Stimulated activated CD4-positive, alpha-beta T cell treated with anti-CD3 and anti-CD28 coated beads, Interleukin-4, amount 100 ng/mL, for 48 hours (primary cell): ENCODE measurements at regions not wholly inside any gene's neighbourhood (a gene's known extent, or its start where the extent isn't known, plus 50 kb on each side); places are given as distances from the start of the nearest gene placed in this dataset.
"Not testable (repeated sequence)": the region's sequence is repeated elsewhere in the genome, so short reads cannot be mapped to it uniquely, and the experiment has no call there.

ENCODE experiments used
- DNase-seq, 2 donors: peaks; one replicate each; pipeline ENCODE4 v3.0.0-alpha.2; 2020; ENCODE audit warnings: low read depth in 2 of 2

GRCh38 chr2:88920399-88920798 lies 228.9 kb downstream of the RPIA start:
- not testable (repeated sequence) for DNase-seq

- DNase-seq, result no peak
Observed at GRCh38 chr2:88924533-88924932, 233.1 kb downstream of the RPIA start.

GRCh38 chr2:88925770-88926462 lies 234.4 kb downstream of the RPIA start:
- DNase-seq, result no peak

- DNase-seq, result no peak
Observed at GRCh38 chr2:88927128-88927527, 235.7 kb downstream of the RPIA start.

- no peak for DNase-seq
Observed at GRCh38 chr2:88930659-88931058, 239.2 kb downstream of the RPIA start.

DNA sequence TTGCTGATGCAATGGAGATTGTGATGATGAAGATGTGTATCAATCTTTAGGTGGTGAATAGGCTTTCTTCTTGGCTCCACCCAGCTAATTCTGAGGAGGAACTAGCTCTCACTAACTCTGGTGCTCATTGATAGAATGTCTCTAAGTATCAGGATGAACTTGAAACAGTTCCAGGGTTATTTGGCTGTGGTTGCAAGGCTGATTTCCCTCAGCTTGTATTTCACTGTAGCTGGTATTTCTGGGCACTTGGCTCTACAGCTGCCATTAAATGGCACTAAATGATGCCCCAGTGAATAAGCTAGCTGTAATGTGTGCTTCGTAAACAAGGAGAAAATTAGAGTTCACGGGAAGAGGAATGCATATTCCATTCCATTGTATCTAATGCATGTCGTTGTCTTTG lies 241.2 kb downstream of the RPIA start:
- no peak for DNase-seq

DNA sequence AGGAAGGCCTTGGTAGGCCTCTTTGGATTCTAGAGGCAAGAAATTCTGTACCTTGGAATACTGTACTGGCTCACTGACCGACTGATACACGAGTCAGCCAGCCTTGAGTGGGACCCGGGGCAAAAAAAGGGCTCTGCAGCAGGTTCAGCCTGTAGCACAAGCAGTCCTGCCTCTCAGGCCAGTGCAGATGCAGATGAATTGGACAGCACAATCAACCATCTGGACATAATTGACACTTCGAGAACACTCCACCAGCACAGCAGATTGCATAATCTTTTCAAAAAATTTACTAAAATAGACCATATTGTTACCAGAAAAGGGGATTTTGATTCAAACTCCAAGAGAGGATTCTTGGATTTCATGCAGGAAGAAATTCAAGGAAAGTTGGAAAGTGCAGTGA lies 241.6 kb downstream of the RPIA start:
- DNase-seq, result no peak

DNA sequence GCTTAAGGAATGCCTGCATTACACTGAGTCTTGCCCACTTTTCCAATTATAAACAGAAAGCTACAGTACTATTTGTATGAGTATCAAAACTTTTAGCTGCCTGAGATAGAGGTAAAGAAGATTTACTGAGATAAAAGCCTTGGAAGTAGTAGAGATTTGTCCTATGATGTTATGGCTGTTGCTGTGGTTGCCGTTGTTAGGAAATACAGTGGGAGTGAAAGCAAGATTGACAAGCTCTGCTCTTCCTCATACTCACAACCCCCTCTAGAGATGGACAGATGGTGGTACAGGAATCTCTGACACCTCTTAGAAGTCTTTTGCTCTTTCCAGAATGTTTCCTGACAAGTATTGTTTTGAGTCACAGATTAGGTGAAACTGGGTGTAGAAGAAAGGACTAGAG lies 242.5 kb downstream of the RPIA start:
- no peak for DNase-seq

DNA sequence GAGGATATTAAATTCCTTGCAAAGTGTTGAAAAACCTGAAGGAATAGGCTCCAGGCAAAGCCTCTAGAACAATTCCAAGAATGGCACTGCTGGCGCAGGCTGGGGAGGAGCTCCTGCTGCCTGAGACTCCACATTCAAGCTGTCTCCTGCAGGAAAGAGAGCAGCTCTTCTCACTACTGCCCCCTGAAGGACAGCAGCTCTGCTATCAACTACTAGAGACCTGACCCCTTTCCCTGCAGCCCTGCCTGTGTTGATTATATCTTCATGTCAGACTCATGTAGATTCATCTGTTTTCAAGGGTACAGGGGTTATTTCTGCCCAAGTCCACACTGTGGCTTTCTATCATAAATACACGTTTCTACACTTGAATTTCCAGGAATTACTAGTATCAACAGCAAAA lies 249.7 kb downstream of the RPIA start:
- peak in 1 of 2 donors; percentile 6 for DNase-seq

DNA sequence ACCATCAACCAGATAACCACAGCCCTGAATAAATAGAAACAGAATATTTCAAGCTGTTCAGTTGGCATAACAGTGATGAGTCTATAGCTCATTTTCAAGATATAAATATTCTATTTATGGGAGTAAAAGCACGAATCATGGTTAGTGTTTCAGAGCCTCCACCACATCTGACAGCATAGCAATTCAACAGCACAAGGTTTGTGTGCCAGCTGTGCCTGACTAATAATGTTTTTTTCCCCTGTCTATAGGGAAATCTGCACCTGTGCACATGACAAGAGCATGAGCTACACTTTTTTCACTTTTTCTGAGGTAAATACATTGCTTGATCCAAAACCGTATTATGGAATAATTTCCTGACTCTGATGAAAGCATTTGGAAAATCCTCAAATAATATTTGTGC lies 251.3 kb downstream of the RPIA start:
- no peak for DNase-seq

GRCh38 chr2:88949336-88949735 lies 257.9 kb downstream of the RPIA start:
- no peak for DNase-seq

DNA sequence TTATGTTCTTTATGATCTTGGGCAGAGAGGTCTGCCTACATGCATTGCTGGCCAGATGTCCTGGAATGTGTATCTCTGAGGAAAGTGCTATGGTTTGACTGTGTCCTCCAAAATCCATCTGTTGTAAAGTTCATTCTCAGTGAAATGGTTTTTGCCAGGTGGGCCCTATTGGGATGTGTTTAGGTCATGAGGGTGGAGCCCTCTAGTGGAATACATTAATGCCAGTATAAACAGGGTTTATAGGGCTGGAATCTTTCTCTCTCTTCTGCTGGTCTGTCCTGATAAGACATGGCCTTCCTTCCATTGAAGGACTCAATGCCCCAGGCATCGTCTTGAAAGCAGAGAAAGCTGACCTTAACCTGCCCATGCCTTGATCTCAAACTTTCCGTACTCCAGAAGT lies 258.5 kb downstream of the RPIA start:
- no peak for DNase-seq

DNA sequence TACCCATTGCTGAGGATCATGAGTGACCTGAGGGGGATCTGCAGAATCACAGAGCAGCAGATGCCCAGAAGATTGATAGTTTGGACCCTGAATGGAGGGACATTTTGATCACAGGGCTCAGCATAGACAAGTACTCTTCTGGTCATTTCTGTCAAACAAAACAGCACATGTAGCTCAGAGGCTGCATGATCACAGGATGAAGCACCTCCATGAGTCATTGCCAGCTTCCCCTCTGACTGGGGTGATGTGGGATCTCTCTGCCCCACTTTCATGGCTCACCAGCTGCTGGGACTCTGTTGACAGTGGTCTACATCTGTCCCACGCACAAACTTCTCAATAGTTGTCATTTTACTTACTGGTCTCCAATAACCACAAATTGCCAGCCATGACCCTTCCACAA lies 264.1 kb downstream of the RPIA start:
- no peak for DNase-seq

GRCh38 chr2:88959480-88960204 lies 268.2 kb downstream of the RPIA start:
- no peak for DNase-seq

GRCh38 chr2:88961323-88961722 lies 269.9 kb downstream of the RPIA start:
- not testable (repeated sequence) for DNase-seq

DNA sequence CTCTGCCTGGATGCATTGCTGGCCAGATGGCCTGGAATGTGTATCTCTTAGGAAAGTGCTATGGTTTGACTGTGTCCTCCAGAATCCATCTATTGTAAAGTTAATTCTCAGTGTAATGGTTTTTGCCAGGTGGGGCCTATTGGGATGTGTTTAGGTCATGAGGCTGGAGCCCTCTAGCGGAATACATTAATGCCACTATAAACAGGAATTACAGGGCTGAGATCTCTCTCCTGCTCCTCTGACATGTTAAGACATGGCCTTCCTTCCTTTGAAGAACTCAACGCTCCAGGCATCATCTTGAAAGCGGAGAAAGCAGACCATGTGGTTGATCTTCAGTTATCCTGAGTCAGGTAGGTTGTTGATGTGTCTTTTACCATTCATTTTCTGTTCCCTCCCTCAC lies 276.4 kb downstream of the RPIA start:
- no peak for DNase-seq

GRCh38 chr2:88978011-88978410 lies 286.5 kb downstream of the RPIA start:
- not testable (repeated sequence) for DNase-seq

DNA sequence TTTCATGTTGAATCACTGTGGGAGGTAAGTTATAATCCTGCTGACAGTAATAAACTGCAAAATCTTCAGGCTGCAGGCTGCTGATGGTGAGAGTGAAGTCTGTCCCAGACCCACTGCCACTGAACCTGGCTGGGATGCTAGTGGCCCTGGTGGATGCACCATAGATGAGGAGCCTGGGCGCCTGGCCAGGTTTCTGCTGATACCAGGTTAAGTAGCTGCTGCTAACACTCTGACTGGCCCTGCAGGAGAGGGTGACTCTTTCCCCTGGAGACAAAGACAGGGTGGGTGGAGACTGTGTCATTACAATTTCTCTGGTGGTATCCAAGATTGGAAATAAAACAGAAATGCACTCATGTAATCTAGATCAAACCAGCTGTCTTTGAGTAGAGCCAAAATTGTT lies 287.0 kb downstream of the RPIA start:
- DNase-seq, result not testable (repeated sequence)

GRCh38 chr2:88984079-88984478 lies 292.6 kb downstream of the RPIA start:
- not testable (repeated sequence) for DNase-seq

DNA sequence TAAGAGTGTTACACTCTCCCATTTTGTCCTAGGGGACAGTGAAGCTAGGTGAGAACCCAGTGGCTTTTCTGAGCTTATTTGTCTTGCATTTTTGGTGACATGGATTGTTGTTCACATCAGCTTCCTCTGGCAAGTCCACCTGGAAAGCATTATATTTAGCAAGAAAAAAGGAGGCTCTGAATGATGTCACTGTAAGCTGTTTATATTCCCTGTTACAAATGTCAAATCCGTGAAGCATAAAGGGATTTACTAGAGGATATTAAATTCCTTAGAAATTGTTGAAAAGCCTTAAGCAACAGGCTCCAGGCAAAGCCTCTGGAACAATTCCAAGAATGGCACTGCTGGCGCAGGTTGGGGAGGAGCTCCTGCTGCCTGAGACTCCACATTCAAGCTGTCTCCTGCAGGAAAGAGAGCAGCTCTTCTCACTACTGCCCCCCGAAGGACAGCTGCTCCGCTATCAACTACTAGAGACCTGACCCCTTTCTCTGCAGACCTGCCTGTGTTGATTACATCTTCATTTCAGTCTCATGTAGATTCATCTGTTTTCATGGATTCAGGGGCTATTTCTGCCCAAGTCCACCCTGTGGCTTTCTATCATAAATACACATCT lies 295.4 kb downstream of the RPIA start:
- not testable (repeated sequence) for DNase-seq

- DNase-seq, result not testable (repeated sequence)
Observed at GRCh38 chr2:88988617-88989016, 297.1 kb downstream of the RPIA start.

GRCh38 chr2:88992819-88993218 lies 301.3 kb downstream of the RPIA start:
- DNase-seq, result not testable (repeated sequence)

GRCh38 chr2:88994856-88995255 lies 303.4 kb downstream of the RPIA start:
- DNase-seq, result not testable (repeated sequence)
